Gastroesophageal sphincter (tissue), 3 donors: ENCODE measurements at regions not wholly inside any gene's neighbourhood (a gene's known extent, or its start where the extent isn't known, plus 50 kb on each side); places are given as distances from the start of the nearest gene placed in this dataset.

Source experiments
- POLR2AphosphoS5 ChIP-seq: sonication (generic); formaldehyde crosslinking; IDR thresholded peaks from one replicate; pipeline ENCODE4 v1.6.1; 2017; ENCODE audit warnings: antibody characterized with exemption
- TF ChIP-seq, protein P1 (sequence below), 4 experiments: fragments of 200-600 bp in 2 of 4; fragments of 450-650 bp in 2 of 4; sonication (generic) in 1 of 4; IDR thresholded peaks; one replicate each; pipeline ENCODE4 v1.5.1; 2017 to 2019; ENCODE audit warnings: antibody characterized with exemption in 4 of 4, mild to moderate bottlenecking in 2 of 4, moderate library complexity in 2 of 4

DNA sequence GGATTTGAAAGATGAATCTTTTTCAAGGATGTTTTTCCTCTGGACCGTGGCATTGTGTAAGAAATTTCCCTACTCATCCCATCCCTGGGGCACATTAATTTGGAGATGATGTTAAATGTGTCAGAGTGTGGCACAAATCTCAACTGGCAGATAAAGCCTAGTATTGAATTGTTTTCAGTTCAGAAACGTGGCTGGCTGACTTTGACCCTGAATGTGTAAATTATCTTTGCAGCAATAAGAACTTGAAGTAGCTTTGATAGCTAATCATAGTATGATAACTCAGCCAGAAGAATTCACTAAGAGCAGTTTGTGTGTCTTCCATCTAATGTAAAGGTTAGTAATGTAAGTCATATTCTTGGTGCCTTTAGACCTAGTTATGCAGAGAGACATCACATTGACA, 238.4 kb upstream of the DMRT1 start:
- TF ChIP-seq, protein P1, sequence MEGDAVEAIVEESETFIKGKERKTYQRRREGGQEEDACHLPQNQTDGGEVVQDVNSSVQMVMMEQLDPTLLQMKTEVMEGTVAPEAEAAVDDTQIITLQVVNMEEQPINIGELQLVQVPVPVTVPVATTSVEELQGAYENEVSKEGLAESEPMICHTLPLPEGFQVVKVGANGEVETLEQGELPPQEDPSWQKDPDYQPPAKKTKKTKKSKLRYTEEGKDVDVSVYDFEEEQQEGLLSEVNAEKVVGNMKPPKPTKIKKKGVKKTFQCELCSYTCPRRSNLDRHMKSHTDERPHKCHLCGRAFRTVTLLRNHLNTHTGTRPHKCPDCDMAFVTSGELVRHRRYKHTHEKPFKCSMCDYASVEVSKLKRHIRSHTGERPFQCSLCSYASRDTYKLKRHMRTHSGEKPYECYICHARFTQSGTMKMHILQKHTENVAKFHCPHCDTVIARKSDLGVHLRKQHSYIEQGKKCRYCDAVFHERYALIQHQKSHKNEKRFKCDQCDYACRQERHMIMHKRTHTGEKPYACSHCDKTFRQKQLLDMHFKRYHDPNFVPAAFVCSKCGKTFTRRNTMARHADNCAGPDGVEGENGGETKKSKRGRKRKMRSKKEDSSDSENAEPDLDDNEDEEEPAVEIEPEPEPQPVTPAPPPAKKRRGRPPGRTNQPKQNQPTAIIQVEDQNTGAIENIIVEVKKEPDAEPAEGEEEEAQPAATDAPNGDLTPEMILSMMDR (IDR thresholded peaks at IDR 0.05) = no peak
- TF ChIP-seq POLR2AphosphoS5 = no peak
